PC-3 (cell line): ENCODE measurements at regions not wholly inside any gene's neighbourhood (a gene's known extent, or its start where the extent isn't known, plus 50 kb on each side); places are given as distances from the start of the nearest gene placed in this dataset.

Experiments used
- CTCF ChIP-seq: fragments of 300-600 bp; sonication (generic); conservative IDR thresholded peaks from 2 replicates; pipeline ENCODE4 v1.5.1; 2017; ENCODE audit warnings: antibody characterized with exemption, low read depth, mild to moderate bottlenecking, low read length
- EZH2phosphoT487 ChIP-seq: fragments of 300-600 bp; sonication (generic); IDR thresholded peaks from 2 replicates; pipeline ENCODE4 v1.6.1; 2018; ENCODE audit warnings: mild to moderate bottlenecking, antibody characterized with exemption, low read length, borderline replicate concordance

GRCh38 chr20:47940101-47940813, 155.0 kb upstream of the SULF2 start:
- no peak for TF ChIP-seq CTCF
- no peak for TF ChIP-seq EZH2phosphoT487
